AG04450 (cell line): ENCODE measurements at regions not wholly inside any gene's neighbourhood (a gene's known extent, or its start where the extent isn't known, plus 50 kb on each side); places are given as distances from the start of the nearest gene placed in this dataset.
"Not testable (repeated sequence)": the region's sequence is repeated elsewhere in the genome, so short reads cannot be mapped to it uniquely, and the experiment has no call there.

Experiments
- CTCF ChIA-PET: fragments of 300-600, 350-600 bp; formaldehyde crosslinking; extraction: SDS; loops from one replicate; lab custom pipeline; 2022; ENCODE audit warnings: antibody characterized with exemption, inconsistent platforms; lab: Charles Lee
- POLR2A ChIA-PET: fragments of 350-600 bp; formaldehyde crosslinking; extraction: SDS; loops from one replicate; lab custom pipeline; 2021; ENCODE audit warnings: antibody characterized with exemption, inconsistent platforms; lab: Yijun Ruan, JAX
- DNase-seq: peaks from one replicate; pipeline ENCODE4 v3.0.0-alpha.2; 2011; ENCODE audit warnings: low read depth, low spot score
- H3K27ac ChIP-seq: one replicate; pipeline ENCODE4 v1.5.1; 2012; ENCODE audit warnings: low read depth, low read length, control low read depth
- H3K27me3 ChIP-seq: one replicate; pipeline ENCODE4 v1.6.0; 2012; ENCODE audit warnings: low read length; ENCODE audit not compliant: control insufficient read depth, insufficient read depth
- H3K4me3 ChIP-seq: 2 replicates; pipeline ENCODE4 v1.5.1; 2011; ENCODE audit warnings: mild to moderate bottlenecking, low read depth, low read length, control low read depth
- H3K9me3 ChIP-seq: 2 replicates; pipeline ENCODE4 v1.5.1; 2012; ENCODE audit warnings: low read length; ENCODE audit not compliant: control insufficient read depth, insufficient read depth

DNA sequence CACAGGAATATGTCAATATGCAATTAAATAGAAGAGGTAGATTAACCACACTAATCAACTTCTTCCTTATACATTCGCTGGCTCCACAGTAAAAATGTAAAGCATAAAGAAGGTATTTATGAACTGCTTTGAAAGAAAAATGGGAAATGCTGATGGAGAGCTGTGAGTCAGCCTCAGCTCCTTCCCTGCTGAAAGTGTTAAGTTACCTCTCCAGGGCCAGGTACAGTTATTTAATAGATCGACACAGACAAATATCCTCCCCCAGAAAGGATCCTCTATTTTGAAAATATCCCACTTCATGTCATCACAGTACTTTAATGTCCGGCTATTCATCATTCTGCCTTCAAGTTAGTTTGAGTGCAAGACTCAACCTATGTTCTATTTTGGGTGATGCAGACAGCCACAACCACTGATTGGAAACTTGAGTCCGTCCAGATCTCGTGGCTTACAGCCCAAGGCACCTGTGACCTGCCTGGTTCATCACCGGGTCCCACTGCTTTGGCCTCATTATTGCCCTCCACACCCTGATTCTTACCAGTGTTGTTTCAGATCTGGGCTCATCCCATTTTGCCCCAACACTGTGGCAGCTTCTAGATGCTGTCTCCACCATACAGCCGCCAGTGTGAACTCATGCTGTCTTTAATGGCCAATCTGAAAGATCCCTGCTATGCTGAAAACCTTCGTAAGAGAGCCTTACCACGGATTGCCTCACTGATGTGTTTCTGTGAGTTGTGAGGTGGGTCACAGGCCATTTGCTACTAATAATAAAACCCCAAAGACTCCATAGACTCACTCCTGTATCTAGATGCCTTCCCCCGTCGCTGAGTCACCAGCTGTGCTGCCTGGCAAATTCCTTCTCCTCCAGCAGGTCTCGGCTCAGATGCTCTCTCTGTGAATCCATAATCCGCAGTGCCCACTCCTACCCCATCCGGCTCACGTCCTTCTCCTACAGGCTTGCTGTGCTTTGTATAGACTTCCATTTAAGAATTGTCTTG lies 56.2 kb upstream of the DDAH1 start:
- CTCF ChIA-PET, H3K27me3 ChIP-seq, POLR2A ChIA-PET, H3K9me3 ChIP-seq: not testable (repeated sequence)
- peak overlapping the region; percentile 27; the same call in 1 of the 2 replicates for H3K4me3 ChIP-seq
- peak overlapping the region; percentile 75 for H3K27ac ChIP-seq
- peak; percentile 51 for DNase-seq

DNA sequence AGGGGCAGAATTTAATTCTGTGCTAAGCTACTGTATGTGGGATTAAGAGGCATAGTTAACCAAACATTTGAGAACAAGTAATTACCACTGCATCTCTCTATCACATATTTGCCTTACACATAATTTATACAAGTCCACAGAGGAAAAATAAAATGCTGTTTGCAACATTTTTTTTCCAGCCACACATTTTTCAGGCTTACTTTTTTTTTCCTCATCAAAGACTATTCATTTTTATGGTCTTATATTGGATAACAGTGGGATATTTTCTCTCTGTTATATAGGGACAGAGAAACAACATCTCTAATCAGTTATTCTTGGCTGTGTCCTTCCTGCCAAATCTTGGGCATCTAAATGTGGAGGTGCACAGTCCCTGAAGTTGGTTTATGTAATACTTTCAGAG lies 57.5 kb upstream of the DDAH1 start:
- DNase-seq, H3K27ac ChIP-seq, H3K4me3 ChIP-seq, H3K27me3 ChIP-seq, POLR2A ChIA-PET, H3K9me3 ChIP-seq, CTCF ChIA-PET: not testable (repeated sequence)

GRCh38 chr1:85523061-85523460 lies 57.5 kb upstream of the CCN1 start:
- POLR2A ChIA-PET, H3K4me3 ChIP-seq, CTCF ChIA-PET, H3K27me3 ChIP-seq, DNase-seq, H3K27ac ChIP-seq, H3K9me3 ChIP-seq: not testable (repeated sequence)

DNA sequence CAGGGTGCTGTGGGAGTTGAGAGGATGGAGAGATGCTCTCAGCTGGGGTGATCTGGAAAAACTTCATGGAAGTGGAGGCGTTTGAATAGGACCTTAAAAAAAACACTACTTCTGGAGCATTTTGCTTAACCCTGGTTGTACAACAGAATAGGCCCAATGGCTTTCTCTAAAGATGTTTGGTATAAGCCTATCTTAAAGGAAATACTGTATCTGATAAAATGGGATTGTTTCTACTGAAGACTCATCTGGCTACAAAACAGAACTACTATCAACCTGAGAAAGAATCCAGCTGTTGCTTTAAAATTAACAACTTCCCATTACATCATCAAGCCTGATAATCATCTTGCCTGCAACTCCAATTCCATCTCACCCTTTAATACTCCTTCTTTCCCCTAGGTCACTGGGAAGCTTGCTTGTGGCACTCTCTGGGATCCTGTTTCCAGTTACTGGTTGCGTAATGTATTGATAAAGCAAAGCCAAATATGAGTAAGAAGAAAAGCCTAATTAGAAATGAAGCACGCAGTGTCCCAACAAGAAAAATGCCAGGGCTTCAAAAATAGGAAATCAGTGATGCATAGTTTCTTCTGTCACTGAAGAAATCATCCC lies 56.2 kb upstream of the CCN1 start:
- POLR2A ChIA-PET, H3K27me3 ChIP-seq, H3K9me3 ChIP-seq, DNase-seq, CTCF ChIA-PET, H3K4me3 ChIP-seq: not testable (repeated sequence)
- peak overlapping the region; percentile 31 for H3K27ac ChIP-seq

- CTCF ChIA-PET, POLR2A ChIA-PET: not testable (repeated sequence)
- peak overlapping the region; percentile 83 for H3K27ac ChIP-seq
Observed at GRCh38 chr1:85525591-85525991, 55.0 kb upstream of the CCN1 start.

DNA sequence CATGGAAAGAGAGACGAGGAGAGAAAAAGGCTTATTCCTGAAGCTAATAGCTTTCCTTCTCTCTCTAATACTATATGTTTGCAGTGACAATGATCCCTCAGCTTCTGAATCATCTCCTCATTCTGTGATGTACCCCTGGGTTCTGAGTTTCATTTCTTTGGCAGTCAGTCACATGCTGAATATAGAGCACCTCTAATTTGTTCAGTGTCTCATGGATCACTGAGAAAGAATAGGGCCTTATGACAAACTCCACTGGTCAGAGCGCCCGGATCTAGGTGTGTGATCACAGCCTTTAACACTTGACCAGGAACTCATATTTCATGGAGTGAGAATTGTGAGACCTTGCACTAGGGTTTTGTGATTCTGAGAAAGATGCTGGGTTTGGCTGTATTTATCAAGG lies 54.3 kb upstream of the CCN1 start:
- H3K9me3 ChIP-seq, H3K27me3 ChIP-seq, CTCF ChIA-PET, DNase-seq, H3K4me3 ChIP-seq: not testable (repeated sequence)
- peak overlapping the region; percentile 83 for H3K27ac ChIP-seq
- POLR2A ChIA-PET, result interaction anchor here (0.6 kb wide), 1 partner anchor 51 kb away, joined by 4 read pairs; no protein-coding TSS in a partner anchor

More at GRCh38 chr1:85525591-85525991, 55.0 kb upstream of the CCN1 start:
- DNase-seq, result peak; percentile 26
- H3K4me3 ChIP-seq, H3K9me3 ChIP-seq, H3K27me3 ChIP-seq: not testable (repeated sequence)

- peak; percentile 51 for DNase-seq
- CTCF ChIA-PET, H3K9me3 ChIP-seq, POLR2A ChIA-PET, H3K4me3 ChIP-seq, H3K27me3 ChIP-seq: not testable (repeated sequence)
- H3K27ac ChIP-seq, result peak overlapping the region; percentile 47
Observed at GRCh38 chr1:85527145-85527544, 53.4 kb upstream of the CCN1 start.
